ENCODE measurements at regions not wholly inside any gene's neighbourhood (a gene's known extent, or its start where the extent isn't known, plus 50 kb on each side); places are given as distances from the start of the nearest gene placed in this dataset.

GRCh38 chr10:4249841-4250586 is 465.0 kb upstream of the KLF6 start:
- TF ChIP-seq POLR2AphosphoS5 (IDR thresholded peaks at IDR 0.05) (no peak), POLR2A (IDR thresholded peaks at IDR 0.05) (no peak), CTCF (IDR thresholded peaks at IDR 0.05 in 8 of 11, conservative IDR thresholded peaks at IDR 0.05 in 3 of 11) (no peak)
